GM10266 (cell line): ENCODE measurements at regions not wholly inside any gene's neighbourhood (a gene's known extent, or its start where the extent isn't known, plus 50 kb on each side); places are given as distances from the start of the nearest gene placed in this dataset.
A peak's percentile ranks its signal among the peaks of the same experiment; 100 is the strongest.

Source experiments
- DNase-seq: peaks from one replicate; pipeline ENCODE4 v3.0.0; 2012; ENCODE audit errors: extremely low spot score
- CTCF ChIP-seq: IDR thresholded peaks from 2 replicates; pipeline ENCODE4 v1.5.1; 2012; ENCODE audit warnings: mild to moderate bottlenecking, low read depth; ENCODE audit not compliant: control insufficient read depth, insufficient read depth; ENCODE audit errors: missing control alignments

DNA sequence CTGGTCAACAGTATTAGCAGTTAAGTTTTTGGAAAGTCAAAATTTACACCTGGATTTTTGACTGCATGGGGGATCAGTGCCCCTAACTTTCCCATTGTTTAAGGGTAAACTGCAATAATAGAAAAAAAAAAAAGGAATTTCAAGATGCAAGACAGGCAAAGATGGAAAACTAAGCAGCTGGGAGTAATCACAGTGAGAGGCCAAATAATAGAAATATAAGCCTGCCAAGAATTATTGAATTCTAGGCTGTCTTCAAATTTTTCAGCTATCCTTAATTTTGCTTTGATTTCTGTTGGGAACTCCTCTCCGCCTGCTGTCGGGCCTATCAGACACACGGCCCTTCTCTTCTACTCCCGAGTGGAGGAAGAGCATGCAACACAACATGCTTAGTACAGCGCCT is 215.5 kb upstream of the LMCD1 start:
- no peak for TF ChIP-seq CTCF
- no peak for DNase-seq

- DNase-seq: no peak
- TF ChIP-seq CTCF: no peak
These were observed 214.9 kb upstream of the LMCD1 start for GRCh38 chr3:8286749-8287148.

DNA sequence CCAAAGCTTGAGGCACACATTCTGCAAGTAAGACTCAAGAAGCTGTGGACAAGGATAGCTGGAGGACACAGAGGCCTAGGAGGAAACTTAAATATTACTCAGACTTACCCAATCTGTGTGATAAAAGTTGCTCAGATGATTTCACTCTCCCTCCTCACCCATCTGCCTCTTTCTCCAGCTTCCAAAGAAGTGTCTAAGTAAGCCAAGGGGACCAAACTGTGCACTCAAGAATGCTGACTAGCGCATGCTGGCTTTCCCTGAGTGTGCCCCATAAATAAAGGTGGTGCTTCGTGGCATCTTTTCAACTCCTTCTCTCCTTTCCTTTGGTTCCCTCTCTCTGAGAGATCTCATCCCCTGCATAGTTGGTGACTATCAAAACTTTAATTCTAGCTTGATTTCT is 211.0 kb upstream of the LMCD1 start:
- no peak for DNase-seq
- no peak for TF ChIP-seq CTCF

- no peak for TF ChIP-seq CTCF
- DNase-seq: no peak
These were observed 205.2 kb upstream of the LMCD1 start for GRCh38 chr3:8296461-8296860.

DNA sequence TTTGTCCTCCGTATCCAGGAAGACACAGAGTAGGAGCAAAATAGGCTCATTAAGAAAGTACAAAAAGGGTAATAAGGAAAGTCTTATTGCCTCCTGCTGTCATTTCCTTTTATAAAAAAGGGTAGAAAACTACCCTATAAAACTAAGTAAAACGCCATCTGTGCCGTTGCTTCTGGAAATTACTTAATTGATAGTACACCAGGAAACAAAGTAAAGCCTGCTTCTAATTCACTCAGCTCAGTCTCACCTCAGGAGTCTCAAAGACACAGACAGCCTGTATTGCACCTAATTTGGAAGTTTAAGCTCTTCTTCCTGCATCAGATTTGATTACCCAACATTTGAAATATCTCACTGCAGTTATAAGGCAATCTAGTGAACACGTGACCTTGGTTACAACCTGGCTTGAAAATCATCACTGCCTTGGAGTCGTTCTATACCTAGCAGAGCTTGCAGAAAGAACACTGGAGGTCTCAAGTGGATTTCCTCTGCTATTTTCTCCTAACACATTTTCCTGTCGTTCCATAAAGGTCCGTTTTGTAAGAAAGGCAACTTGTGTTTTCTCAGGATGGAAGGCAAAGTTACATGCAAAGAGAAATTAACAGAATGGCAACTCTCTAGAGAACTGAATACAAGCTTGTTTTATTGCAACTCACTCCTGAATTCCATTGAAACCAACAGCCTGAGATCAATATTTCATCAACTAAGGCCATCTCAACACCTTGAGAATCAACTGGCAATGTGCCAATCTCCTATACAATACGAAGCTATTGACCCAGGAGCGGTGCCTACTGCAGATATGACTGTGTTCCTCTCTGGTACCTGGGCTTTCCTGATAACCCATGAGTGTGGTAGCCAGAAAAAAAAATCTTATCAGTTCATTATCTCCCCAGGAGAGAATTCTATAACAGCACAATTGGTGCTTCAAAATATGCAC is 203.3 kb upstream of the LMCD1 start:
- no peak for TF ChIP-seq CTCF
- DNase-seq: no peak

- DNase-seq: peak; percentile 37
- peak; percentile 67 for TF ChIP-seq CTCF
These were observed 199.5 kb upstream of the LMCD1 start for GRCh38 chr3:8301977-8302735.

DNA sequence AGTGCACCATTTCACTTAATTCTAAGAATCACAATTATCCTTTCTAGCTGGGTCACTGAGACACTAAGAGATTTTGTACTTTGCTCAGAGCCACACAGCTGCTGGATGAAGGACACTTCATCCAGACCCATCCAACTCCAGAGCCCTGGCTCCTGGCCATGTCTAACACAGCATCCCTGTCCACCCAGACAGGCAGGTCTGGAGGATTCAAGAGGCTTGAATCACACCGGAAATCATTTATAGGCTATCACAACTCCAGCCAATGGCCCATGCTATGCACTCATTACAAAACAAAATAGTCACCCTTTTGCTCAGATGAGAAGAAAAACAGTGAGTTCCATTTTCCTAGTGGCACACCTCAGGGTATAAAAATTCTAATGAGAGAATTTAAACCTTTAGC is 198.2 kb upstream of the LMCD1 start:
- TF ChIP-seq CTCF: no peak
- no peak for DNase-seq
